ENCODE measurements at regions not wholly inside any gene's neighbourhood (a gene's known extent, or its start where the extent isn't known, plus 50 kb on each side); places are given as distances from the start of the nearest gene placed in this dataset.

DNA sequence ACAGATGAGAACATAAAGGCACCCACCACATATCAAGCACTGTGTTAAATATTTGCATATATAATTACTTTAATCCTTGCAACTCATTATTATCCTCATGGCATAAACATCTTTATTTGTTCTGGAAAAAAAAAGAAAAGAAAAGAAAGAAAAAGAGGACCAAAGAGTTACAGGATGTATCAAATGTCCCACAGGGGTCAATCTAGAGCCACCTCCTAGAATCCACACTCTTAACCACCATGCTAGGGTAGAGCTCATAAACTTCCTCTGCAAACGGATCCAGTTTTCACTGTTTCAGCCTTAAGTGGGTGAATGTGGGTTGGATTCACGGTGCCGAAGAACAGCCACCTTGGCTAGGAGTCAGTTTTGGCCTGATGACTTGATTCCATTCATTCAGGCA lies 171.1 kb upstream of the PPARGC1A start:
- Histone ChIP-seq H3K27me3 (ENCODE audit: control insufficient read depth, insufficient read depth, low read length, poor library complexity, severe bottlenecking) (no peaks in the 10 kb centered on the region), H3K9me3 (ENCODE audit: control insufficient read depth, low read length) (no peaks in the 10 kb centered on the region), H3K27ac (ENCODE audit: insufficient read depth, low read depth, low read length, poor library complexity, severe bottlenecking) (no peak overlapping the region), H3K36me3 (ENCODE audit: control insufficient read depth, insufficient read depth, low read length) (no peaks in the 10 kb centered on the region), H3K4me3 (ENCODE audit: insufficient read depth, low read depth, low read length) (no peak overlapping the region), H3K4me1 (ENCODE audit: control insufficient read depth, insufficient read depth, low read length) (no peaks in the 10 kb centered on the region)
- WGBS, 2 experiments = 79% methylated on average over 3 of the region's 3 CpGs

DNA sequence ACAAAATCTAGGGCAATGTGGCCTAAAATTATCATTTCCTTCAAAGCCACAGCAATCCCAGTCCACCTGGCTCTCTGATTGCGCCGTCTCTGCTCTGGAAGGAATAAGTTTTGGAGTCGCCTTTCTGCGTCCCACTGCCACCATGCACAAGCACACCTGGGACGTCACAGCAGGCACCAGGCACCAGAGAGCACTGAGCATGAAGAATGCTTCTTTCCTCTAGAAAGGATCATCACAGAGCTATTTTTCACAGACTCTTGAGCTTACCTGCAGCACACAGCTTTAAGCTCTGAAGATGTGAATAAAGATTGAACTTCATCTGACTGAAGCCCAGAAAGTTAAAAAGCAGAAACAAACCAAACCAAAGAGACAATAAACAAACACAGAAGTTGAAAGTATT lies 170.0 kb upstream of the PPARGC1A start:
- Histone ChIP-seq H3K27me3 (ENCODE audit: control insufficient read depth, insufficient read depth, low read length, poor library complexity, severe bottlenecking) (no peaks in the 10 kb centered on the region), H3K4me3 (ENCODE audit: insufficient read depth, low read depth, low read length) (no peak overlapping the region), H3K4me1 (ENCODE audit: control insufficient read depth, insufficient read depth, low read length) (no peaks in the 10 kb centered on the region)

DNA sequence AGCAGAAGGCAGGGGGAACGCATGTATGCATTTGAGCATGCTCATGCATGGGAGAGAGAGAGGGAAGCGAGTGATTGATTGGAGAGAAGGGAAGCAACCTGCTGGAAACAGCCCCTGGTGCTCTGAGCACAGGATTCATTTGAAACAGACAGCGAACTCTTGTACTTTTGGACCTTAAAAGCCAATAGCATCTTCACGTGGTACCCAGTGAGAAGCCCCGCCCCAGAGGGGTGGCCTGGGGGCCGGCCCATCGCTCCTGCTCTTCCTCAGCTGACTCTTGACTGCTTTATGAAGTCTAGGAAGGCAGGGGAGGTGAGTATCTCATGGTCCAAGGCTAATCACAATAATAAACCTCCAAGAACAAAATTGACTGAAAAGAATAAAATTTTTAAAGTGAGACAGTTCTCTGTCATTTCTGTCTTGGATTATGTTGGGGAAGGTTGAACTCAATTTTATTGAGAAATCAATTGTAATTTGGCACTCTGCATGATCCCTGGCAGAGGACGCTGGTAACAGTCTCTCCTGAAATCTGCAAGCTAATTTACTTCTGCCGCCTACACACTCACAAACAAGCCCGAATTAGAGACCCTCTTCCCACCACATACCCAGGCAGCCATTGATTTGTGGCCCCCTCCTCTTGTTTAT lies 168.2 kb upstream of the PPARGC1A start:
- WGBS, 2 experiments = 89 to 90% methylated on average over 10 of the region's 10 CpGs
- Histone ChIP-seq H3K4me1 (ENCODE audit: control insufficient read depth, insufficient read depth, low read length) (no peaks in the 10 kb centered on the region), H3K27ac (ENCODE audit: insufficient read depth, low read depth, low read length, poor library complexity, severe bottlenecking) (no peak overlapping the region)

More for the DNA sequence above, 170.0 kb upstream of the PPARGC1A start:
- Histone ChIP-seq H3K27ac (ENCODE audit: insufficient read depth, low read depth, low read length, poor library complexity, severe bottlenecking) (no peak overlapping the region), H3K9me3 (ENCODE audit: control insufficient read depth, low read length) (no peaks in the 10 kb centered on the region), H3K36me3 (ENCODE audit: control insufficient read depth, insufficient read depth, low read length) (no peaks in the 10 kb centered on the region)
- WGBS, 2 experiments = 88 to 92% methylated on average over 5 of the region's 5 CpGs

DNA sequence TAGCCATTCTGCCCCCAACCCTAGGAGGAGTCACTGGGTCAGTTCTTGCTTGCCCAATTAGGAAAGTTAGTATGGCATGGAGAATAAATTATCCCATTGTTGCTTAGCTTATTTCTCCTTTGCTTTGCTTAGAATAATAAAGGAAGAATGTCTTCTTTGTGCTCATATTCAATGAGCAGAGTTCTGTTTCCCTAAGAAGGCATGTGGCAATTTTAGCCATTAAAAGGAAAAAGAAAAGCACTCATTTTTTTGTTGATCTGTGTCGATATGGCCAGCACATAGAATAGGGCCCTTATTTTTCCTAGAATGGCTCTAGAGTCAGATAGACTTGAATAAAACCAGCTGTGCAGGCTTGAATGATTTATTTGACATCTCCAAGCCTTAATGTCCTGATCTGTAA lies 166.4 kb upstream of the PPARGC1A start:
- 93 to 100% methylated on average over 1 of the region's 1 CpG for WGBS, 2 experiments

More for the DNA sequence above, 168.2 kb upstream of the PPARGC1A start:
- Histone ChIP-seq H3K9me3 (ENCODE audit: control insufficient read depth, low read length) (no peaks in the 10 kb centered on the region), H3K36me3 (ENCODE audit: control insufficient read depth, insufficient read depth, low read length) (no peaks in the 10 kb centered on the region), H3K4me3 (ENCODE audit: insufficient read depth, low read depth, low read length) (no peak overlapping the region), H3K27me3 (ENCODE audit: control insufficient read depth, insufficient read depth, low read length, poor library complexity, severe bottlenecking) (no peaks in the 10 kb centered on the region)

DNA sequence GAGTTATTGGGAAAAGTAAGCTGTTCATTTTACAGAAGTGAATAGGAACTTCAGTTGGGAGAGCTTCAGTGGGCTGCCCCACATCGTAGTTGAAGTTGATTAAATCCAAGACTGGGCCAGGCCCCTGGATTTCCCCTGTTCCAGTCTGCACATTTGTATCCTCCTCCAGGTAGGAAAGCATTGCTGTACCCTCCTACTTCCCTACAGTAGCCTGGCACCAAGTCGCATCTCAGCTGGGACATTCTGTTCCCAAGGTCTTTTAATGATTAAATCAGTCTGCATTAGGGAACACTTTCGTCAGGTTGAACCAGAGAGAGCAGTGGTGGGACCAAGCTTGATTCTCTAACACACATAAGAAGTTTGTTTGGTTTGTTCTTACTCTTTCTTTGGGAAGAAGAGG lies 165.8 kb upstream of the PPARGC1A start:
- Histone ChIP-seq H3K4me3 (ENCODE audit: insufficient read depth, low read depth, low read length) (no peak overlapping the region), H3K27ac (ENCODE audit: insufficient read depth, low read depth, low read length, poor library complexity, severe bottlenecking) (no peak overlapping the region), H3K4me1 (ENCODE audit: control insufficient read depth, insufficient read depth, low read length) (no peaks in the 10 kb centered on the region), H3K27me3 (ENCODE audit: control insufficient read depth, insufficient read depth, low read length, poor library complexity, severe bottlenecking) (no peaks in the 10 kb centered on the region), H3K36me3 (ENCODE audit: control insufficient read depth, insufficient read depth, low read length) (no peaks in the 10 kb centered on the region), H3K9me3 (ENCODE audit: control insufficient read depth, low read length) (no peaks in the 10 kb centered on the region)
- WGBS, 2 experiments = 90 to 98% methylated on average over 3 of the region's 3 CpGs

More for the DNA sequence above, 166.4 kb upstream of the PPARGC1A start:
- Histone ChIP-seq H3K27ac (ENCODE audit: insufficient read depth, low read depth, low read length, poor library complexity, severe bottlenecking) (no peak overlapping the region), H3K27me3 (ENCODE audit: control insufficient read depth, insufficient read depth, low read length, poor library complexity, severe bottlenecking) (no peaks in the 10 kb centered on the region), H3K4me1 (ENCODE audit: control insufficient read depth, insufficient read depth, low read length) (no peaks in the 10 kb centered on the region), H3K36me3 (ENCODE audit: control insufficient read depth, insufficient read depth, low read length) (no peaks in the 10 kb centered on the region), H3K4me3 (ENCODE audit: insufficient read depth, low read depth, low read length) (no peak overlapping the region), H3K9me3 (ENCODE audit: control insufficient read depth, low read length) (no peaks in the 10 kb centered on the region)

DNA sequence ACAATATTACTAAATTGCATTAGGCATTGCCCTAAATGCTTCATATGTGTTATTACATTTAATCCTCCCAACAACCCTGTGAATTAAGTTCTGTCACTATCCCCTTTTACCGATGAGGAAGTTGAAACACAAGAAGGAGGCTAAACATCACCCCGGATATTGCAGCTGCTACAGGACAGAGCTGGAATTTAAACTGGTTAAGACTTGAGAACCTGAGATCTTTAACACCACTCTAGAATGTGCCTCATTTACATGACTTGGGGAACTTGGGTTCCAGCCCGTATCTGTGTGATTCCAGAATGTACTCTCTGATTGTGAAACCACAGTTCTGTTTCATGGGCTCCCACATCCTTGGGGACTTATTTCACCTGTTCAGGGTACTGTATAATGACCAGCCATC lies 165.1 kb upstream of the PPARGC1A start:
- 95 to 99% methylated on average over 3 of the region's 3 CpGs for WGBS, 2 experiments
- Histone ChIP-seq H3K4me3 (ENCODE audit: insufficient read depth, low read depth, low read length) (no peak overlapping the region), H3K9me3 (ENCODE audit: control insufficient read depth, low read length) (no peaks in the 10 kb centered on the region), H3K27me3 (ENCODE audit: control insufficient read depth, insufficient read depth, low read length, poor library complexity, severe bottlenecking) (no peaks in the 10 kb centered on the region), H3K4me1 (ENCODE audit: control insufficient read depth, insufficient read depth, low read length) (no peaks in the 10 kb centered on the region), H3K27ac (ENCODE audit: insufficient read depth, low read depth, low read length, poor library complexity, severe bottlenecking) (no peak overlapping the region), H3K36me3 (ENCODE audit: control insufficient read depth, insufficient read depth, low read length) (no peaks in the 10 kb centered on the region)

DNA sequence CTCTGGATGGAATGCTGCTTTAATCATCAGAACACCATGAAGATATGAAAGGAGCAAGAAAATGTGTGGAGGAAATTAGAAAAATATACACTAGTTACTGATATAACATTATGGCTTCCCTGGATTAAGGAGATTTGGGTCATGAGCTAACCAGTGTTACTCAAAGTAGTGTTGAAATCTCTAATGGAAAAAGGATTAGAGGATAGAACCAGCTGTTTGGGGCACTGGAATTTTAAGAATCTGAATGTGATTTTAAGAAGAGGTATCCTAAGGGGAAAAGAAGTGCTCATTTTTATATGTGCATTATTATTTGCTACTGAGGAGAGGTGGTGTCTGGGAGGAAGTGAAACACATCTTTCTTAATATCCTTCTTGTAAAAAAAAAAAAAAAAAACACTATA lies 164.1 kb upstream of the PPARGC1A start:
- no peaks in the 10 kb centered on the region for H3K9me3 ChIP-seq (ENCODE audit: control insufficient read depth, low read length)
- no peak overlapping the region for H3K27ac ChIP-seq (ENCODE audit: insufficient read depth, low read depth, low read length, poor library complexity, severe bottlenecking)
- no peaks in the 10 kb centered on the region for H3K36me3 ChIP-seq (ENCODE audit: control insufficient read depth, insufficient read depth, low read length)
- no peaks in the 10 kb centered on the region for H3K27me3 ChIP-seq (ENCODE audit: control insufficient read depth, insufficient read depth, low read length, poor library complexity, severe bottlenecking)
- H3K4me3 ChIP-seq (ENCODE audit: insufficient read depth, low read depth, low read length) = no peak overlapping the region
- H3K4me1 ChIP-seq (ENCODE audit: control insufficient read depth, insufficient read depth, low read length) = no peaks in the 10 kb centered on the region

DNA sequence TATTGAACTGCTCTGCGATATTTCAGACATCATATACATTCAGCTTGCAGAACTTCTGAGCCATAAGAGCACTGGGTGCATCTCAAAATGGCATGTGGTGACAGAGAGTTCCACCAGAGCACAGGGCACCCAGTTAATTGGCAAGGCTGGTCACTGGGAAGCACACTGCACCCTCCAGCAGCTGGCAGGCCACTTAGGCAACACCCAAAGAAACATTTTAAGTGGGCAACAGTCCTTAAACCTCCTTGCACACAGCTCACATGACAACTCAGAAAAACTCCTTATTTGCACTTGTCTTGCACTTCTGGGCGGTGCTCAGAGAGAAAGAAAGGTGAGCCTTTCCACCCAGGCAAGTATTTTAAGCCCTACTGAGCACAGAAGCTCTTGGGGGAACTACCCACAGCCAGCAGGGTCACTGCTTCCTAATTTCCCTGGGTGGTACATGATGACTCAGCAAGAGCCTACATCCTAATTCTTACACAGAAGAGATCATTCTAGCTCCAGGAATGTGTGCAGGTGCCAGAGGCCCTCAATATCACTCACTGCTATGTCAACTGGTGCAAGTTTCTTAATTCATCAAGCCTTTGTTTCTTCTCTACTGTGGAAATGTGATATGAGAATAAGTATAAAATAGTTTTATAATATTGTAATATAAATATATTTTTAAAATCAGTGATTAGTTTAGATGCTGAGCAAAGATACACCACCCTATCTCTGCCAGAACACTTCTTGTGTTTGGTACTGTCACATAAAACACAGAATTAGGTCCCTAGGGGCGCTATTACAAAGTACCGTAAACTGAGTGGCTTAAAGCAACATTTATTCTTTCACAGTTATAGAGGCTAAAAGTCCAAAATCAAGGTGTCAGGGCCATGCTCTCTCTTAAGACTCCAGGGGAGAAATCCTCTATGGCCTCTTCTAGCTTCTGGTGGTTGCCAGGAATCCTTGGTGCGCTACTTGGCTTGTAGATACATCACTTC lies 155.1 kb upstream of the PPARGC1A start:
- Histone ChIP-seq H3K27me3 (ENCODE audit: control insufficient read depth, insufficient read depth, low read length, poor library complexity, severe bottlenecking) (no peaks in the 10 kb centered on the region), H3K4me1 (ENCODE audit: control insufficient read depth, insufficient read depth, low read length) (no peaks in the 10 kb centered on the region), H3K36me3 (ENCODE audit: control insufficient read depth, insufficient read depth, low read length) (no peaks in the 10 kb centered on the region), H3K9me3 (ENCODE audit: control insufficient read depth, low read length) (no peaks in the 10 kb centered on the region), H3K4me3 (ENCODE audit: insufficient read depth, low read depth, low read length) (no peak overlapping the region), H3K27ac (ENCODE audit: insufficient read depth, low read depth, low read length, poor library complexity, severe bottlenecking) (no peak overlapping the region)
- WGBS, 2 experiments = 93 to 98% methylated on average over 5 of the region's 5 CpGs

DNA sequence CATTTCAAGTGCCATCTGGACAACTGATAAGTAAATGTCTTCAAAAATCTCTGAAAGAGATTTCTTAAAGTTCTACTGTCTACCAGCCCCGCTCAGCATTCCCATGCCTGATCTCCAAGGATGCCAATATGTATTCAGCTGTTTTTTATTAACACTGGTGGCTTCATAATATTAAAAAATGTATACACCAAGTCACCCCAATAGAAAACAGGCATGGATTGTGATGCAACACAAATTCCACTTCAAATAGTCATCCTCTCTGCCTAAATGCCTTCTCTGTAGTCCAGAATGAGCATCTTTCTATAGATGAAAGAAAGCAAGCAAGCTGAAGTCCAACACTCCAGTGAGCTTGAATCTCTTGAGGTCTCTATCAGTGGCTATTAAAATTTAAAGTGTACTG lies 152.2 kb upstream of the PPARGC1A start:
- Histone ChIP-seq H3K4me3 (ENCODE audit: insufficient read depth, low read depth, low read length) (no peak overlapping the region), H3K4me1 (ENCODE audit: control insufficient read depth, insufficient read depth, low read length) (no peaks in the 10 kb centered on the region), H3K27me3 (ENCODE audit: control insufficient read depth, insufficient read depth, low read length, poor library complexity, severe bottlenecking) (no peaks in the 10 kb centered on the region), H3K36me3 (ENCODE audit: control insufficient read depth, insufficient read depth, low read length) (no peaks in the 10 kb centered on the region), H3K27ac (ENCODE audit: insufficient read depth, low read depth, low read length, poor library complexity, severe bottlenecking) (no peak overlapping the region), H3K9me3 (ENCODE audit: control insufficient read depth, low read length) (no peaks in the 10 kb centered on the region)
- 93% methylated on average over 1 of the region's 1 CpG; no CpG with 5 or more reads in 1 of the 2 experiments for WGBS, 2 experiments

DNA sequence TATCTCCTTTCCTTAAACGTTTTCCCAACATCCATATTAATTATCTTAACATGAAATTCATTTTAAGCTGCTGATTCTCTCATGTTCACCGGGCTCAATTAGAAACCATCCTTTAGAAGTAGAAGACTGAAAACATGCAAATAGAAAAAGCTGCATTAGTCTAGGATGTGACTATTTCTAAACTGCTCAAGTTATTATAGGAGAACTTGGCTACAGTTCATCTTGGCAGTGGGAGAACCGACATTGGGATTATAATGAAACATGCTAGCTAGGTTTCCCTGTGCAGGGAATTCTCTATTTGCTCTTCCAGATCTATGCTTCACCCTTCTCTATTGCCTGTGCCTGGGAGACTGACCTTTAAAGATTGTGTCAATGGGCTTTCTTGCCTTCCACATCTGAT lies 151.0 kb upstream of the PPARGC1A start:
- H3K27ac ChIP-seq (ENCODE audit: insufficient read depth, low read depth, low read length, poor library complexity, severe bottlenecking) = no peak overlapping the region
- WGBS, 2 experiments = 89 to 90% methylated on average over 3 of the region's 3 CpGs
- no peaks in the 10 kb centered on the region for H3K9me3 ChIP-seq (ENCODE audit: control insufficient read depth, low read length)
- no peaks in the 10 kb centered on the region for H3K27me3 ChIP-seq (ENCODE audit: control insufficient read depth, insufficient read depth, low read length, poor library complexity, severe bottlenecking)
- no peak overlapping the region for H3K4me3 ChIP-seq (ENCODE audit: insufficient read depth, low read depth, low read length)
- no peaks in the 10 kb centered on the region for H3K36me3 ChIP-seq (ENCODE audit: control insufficient read depth, insufficient read depth, low read length)
- no peaks in the 10 kb centered on the region for H3K4me1 ChIP-seq (ENCODE audit: control insufficient read depth, insufficient read depth, low read length)

Measured in ectodermal cell (in vitro differentiated cells).